Neural cell (in vitro differentiated cells): ENCODE measurements at regions not wholly inside any gene's neighbourhood (a gene's known extent, or its start where the extent isn't known, plus 50 kb on each side); places are given as distances from the start of the nearest gene placed in this dataset.

Experiments used
- H2AFZ ChIP-seq: fragments of 200-600, 300-800 bp; sonication (generic), shearing (Covaris generic); 2 replicates; pipeline ENCODE4 v1.6.0; 2014; ENCODE audit warnings: low read depth, mild to moderate bottlenecking, antibody characterized with exemption, low read length, moderate library complexity
- H3F3A ChIP-seq: fragments of 200-600 bp; shearing (Covaris generic); 2 replicates; pipeline ENCODE4 v1.6.1; 2016; ENCODE audit warnings: mild to moderate bottlenecking, moderate library complexity, mixed read lengths, antibody characterized with exemption, low read length; ENCODE audit not compliant: insufficient read depth, poor library complexity, severe bottlenecking
- H3K27ac ChIP-seq: fragments of 200-600, 300-800 bp; sonication (generic), shearing (Covaris generic); 2 replicates; pipeline ENCODE4 v1.5.1; 2014; ENCODE audit warnings: mild to moderate bottlenecking, low read length, moderate library complexity
- H3K27me3 ChIP-seq: fragments of 300-800, 200-600 bp; sonication (generic), shearing (Covaris generic); 2 replicates; pipeline ENCODE4 v1.6.0; 2014; ENCODE audit warnings: mild to moderate bottlenecking, low read depth, low read length, moderate library complexity; ENCODE audit not compliant: insufficient read depth
- H3K36me3 ChIP-seq: fragments of 300-800, 200-600 bp; sonication (generic), shearing (Covaris generic); 2 replicates; pipeline ENCODE4 v1.5.1; 2014; ENCODE audit warnings: mild to moderate bottlenecking, antibody characterized with exemption, low read length, moderate library complexity; ENCODE audit not compliant: insufficient read depth
- H3K4me2 ChIP-seq: fragments of 300-800, 200-600 bp; sonication (generic), shearing (Covaris generic); 2 replicates; pipeline ENCODE4 v1.6.0; 2014; ENCODE audit warnings: mild to moderate bottlenecking, low read length
- H3K4me3 ChIP-seq: fragments of 300-800, 200-600 bp; sonication (generic), shearing (Covaris generic); 2 replicates; pipeline ENCODE4 v1.5.1; 2014; ENCODE audit warnings: mild to moderate bottlenecking, low read length, moderate library complexity
- H3K79me2 ChIP-seq: fragments of 200-600 bp; shearing (Covaris generic); replicated peaks from 2 replicates; pipeline ENCODE4 v1.6.0; 2014; ENCODE audit warnings: mild to moderate bottlenecking, low read length, moderate library complexity; ENCODE audit not compliant: insufficient read depth
- H3K9ac ChIP-seq: fragments of 300-800, 200-600 bp; sonication (generic), shearing (Covaris generic); 2 replicates; pipeline ENCODE4 v1.6.1; 2016; ENCODE audit warnings: mild to moderate bottlenecking, low read length, mixed read lengths
- H3K9me2 ChIP-seq: fragments of 200-600 bp; shearing (Covaris generic); 2 replicates; pipeline ENCODE4 v1.6.1; 2016; ENCODE audit warnings: mild to moderate bottlenecking, low read length, mixed read lengths; ENCODE audit not compliant: insufficient read depth
- H3K9me3 ChIP-seq: fragments of 200-600, 300-800 bp; sonication (generic), shearing (Covaris generic); 2 replicates; pipeline ENCODE4 v1.6.1; 2016; ENCODE audit warnings: mild to moderate bottlenecking, mixed run types, low read length, moderate library complexity, mixed read lengths
- H4K20me1 ChIP-seq: fragments of 200-600 bp; shearing (Covaris generic); 2 replicates; pipeline ENCODE4 v1.6.1; 2016; ENCODE audit warnings: mild to moderate bottlenecking, mixed run types; ENCODE audit not compliant: insufficient read depth
- CTCF ChIP-seq: fragments of 450-650 bp; IDR thresholded peaks from 2 replicates; pipeline ENCODE4 v1.5.1; 2014; ENCODE audit warnings: antibody characterized with exemption, mild to moderate bottlenecking, moderate library complexity; ENCODE audit not compliant: poor library complexity, severe bottlenecking
- EP300 ChIP-seq: fragments of 450-650 bp; conservative IDR thresholded peaks from 2 replicates; pipeline ENCODE4 v1.6.1; 2014; ENCODE audit warnings: antibody characterized with exemption, mild to moderate bottlenecking, moderate library complexity; ENCODE audit not compliant: poor library complexity, severe bottlenecking
- EZH2 ChIP-seq: fragments of 200-600, 300-800 bp; shearing (Covaris generic), sonication (generic); IDR thresholded peaks from 2 replicates; pipeline ENCODE4 v1.6.1; 2014; ENCODE audit warnings: antibody characterized with exemption, low read length, borderline replicate concordance, mild to moderate bottlenecking; ENCODE audit not compliant: insufficient read depth, poor library complexity, severe bottlenecking
- MXI1 ChIP-seq: fragments of 450-650 bp; conservative IDR thresholded peaks from 2 replicates; pipeline ENCODE4 v1.6.1; 2014; ENCODE audit warnings: antibody characterized with exemption, mild to moderate bottlenecking; ENCODE audit not compliant: poor library complexity, severe bottlenecking
- POLR2AphosphoS5 ChIP-seq: IDR thresholded peaks from 2 replicates; pipeline ENCODE4 v1.6.1; 2012
- RAD21 ChIP-seq: fragments of 450-650 bp; conservative IDR thresholded peaks from 2 replicates; pipeline ENCODE4 v1.6.1; 2014; ENCODE audit warnings: antibody characterized with exemption, mild to moderate bottlenecking, moderate library complexity
- SMC3 ChIP-seq: fragments of 450-650 bp; conservative IDR thresholded peaks from 2 replicates; pipeline ENCODE4 v1.6.1; 2014; ENCODE audit warnings: antibody characterized with exemption, mild to moderate bottlenecking, moderate library complexity; ENCODE audit not compliant: poor library complexity
- TAF1 ChIP-seq: IDR thresholded peaks from 2 replicates; pipeline ENCODE4 v1.6.1; 2012; ENCODE audit warnings: low read depth
- TF ChIP-seq, protein P1 (sequence below): IDR thresholded peaks from 2 replicates; pipeline ENCODE4 v1.6.1; 2012; ENCODE audit warnings: borderline replicate concordance

DNA sequence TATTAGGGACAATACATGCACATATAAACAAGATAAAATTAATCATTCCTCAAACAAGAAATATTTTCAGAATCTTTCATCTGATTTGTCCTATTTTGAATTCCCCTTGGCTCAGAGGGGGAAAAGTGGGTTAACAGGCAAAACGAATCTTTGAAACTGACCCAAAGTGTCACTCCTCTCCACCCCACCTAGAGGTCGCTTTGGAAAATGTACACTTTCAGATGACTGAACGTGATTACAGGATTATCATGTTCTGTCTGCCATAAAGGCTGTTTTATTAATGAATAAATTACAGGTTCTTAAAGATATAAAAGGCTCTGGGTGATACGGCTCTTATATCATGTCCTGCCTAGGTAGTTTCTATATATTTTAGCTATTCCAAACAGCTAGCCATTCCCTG lies 1735.0 kb downstream of the LRRC4C start:
- Histone ChIP-seq H3K27ac (no peak overlapping the region), H3F3A (no peaks in the 10 kb centered on the region), H3K79me2 (no peaks in the 10 kb centered on the region), H3K9me3 (no peaks in the 10 kb centered on the region), H3K4me2 (no peak overlapping the region), H3K4me3 (no peak overlapping the region), H3K27me3 (no peaks in the 10 kb centered on the region), H3K9me2 (no peaks in the 10 kb centered on the region), H4K20me1 (no peaks in the 10 kb centered on the region), H3K36me3 (no peaks in the 10 kb centered on the region), H3K9ac (no peak overlapping the region), H2AFZ (no peak overlapping the region)
- TF ChIP-seq, protein P1, sequence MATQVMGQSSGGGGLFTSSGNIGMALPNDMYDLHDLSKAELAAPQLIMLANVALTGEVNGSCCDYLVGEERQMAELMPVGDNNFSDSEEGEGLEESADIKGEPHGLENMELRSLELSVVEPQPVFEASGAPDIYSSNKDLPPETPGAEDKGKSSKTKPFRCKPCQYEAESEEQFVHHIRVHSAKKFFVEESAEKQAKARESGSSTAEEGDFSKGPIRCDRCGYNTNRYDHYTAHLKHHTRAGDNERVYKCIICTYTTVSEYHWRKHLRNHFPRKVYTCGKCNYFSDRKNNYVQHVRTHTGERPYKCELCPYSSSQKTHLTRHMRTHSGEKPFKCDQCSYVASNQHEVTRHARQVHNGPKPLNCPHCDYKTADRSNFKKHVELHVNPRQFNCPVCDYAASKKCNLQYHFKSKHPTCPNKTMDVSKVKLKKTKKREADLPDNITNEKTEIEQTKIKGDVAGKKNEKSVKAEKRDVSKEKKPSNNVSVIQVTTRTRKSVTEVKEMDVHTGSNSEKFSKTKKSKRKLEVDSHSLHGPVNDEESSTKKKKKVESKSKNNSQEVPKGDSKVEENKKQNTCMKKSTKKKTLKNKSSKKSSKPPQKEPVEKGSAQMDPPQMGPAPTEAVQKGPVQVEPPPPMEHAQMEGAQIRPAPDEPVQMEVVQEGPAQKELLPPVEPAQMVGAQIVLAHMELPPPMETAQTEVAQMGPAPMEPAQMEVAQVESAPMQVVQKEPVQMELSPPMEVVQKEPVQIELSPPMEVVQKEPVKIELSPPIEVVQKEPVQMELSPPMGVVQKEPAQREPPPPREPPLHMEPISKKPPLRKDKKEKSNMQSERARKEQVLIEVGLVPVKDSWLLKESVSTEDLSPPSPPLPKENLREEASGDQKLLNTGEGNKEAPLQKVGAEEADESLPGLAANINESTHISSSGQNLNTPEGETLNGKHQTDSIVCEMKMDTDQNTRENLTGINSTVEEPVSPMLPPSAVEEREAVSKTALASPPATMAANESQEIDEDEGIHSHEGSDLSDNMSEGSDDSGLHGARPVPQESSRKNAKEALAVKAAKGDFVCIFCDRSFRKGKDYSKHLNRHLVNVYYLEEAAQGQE, result no peak
- TF ChIP-seq EP300, result no peak
- TF ChIP-seq CTCF, result no peak
- TF ChIP-seq SMC3, result no peak
- TF ChIP-seq EZH2, result no peak
- TF ChIP-seq MXI1, result no peak
- no peak for TF ChIP-seq POLR2AphosphoS5

GRCh38 chr11:39712581-39712980 lies 1746.9 kb downstream of the LRRC4C start:
- no peaks in the 10 kb centered on the region for H3K36me3 ChIP-seq
- H3K79me2 ChIP-seq, result no peaks in the 10 kb centered on the region
- no peak overlapping the region for H3K4me2 ChIP-seq
- H3K27ac ChIP-seq, result no peak overlapping the region
- H4K20me1 ChIP-seq, result no peaks in the 10 kb centered on the region
- H3K9me3 ChIP-seq, result no peaks in the 10 kb centered on the region
- H3K9me2 ChIP-seq, result no peaks in the 10 kb centered on the region
- H3K9ac ChIP-seq, result no peak overlapping the region
- H3K27me3 ChIP-seq, result no peaks in the 10 kb centered on the region
- H3F3A ChIP-seq, result no peaks in the 10 kb centered on the region
- no peak for TF ChIP-seq RAD21
- TF ChIP-seq EZH2, result no peak
- no peak for TF ChIP-seq POLR2AphosphoS5
- TF ChIP-seq TAF1, result no peak
- no peak for TF ChIP-seq EP300
- no peak for TF ChIP-seq CTCF
- TF ChIP-seq, protein P1, result no peak
- TF ChIP-seq SMC3, result no peak
- H2AFZ ChIP-seq, result no peak overlapping the region
- H3K4me3 ChIP-seq, result no peak overlapping the region
